Fibroblast of peridontal ligament (primary cell): ENCODE measurements at regions not wholly inside any gene's neighbourhood (a gene's known extent, or its start where the extent isn't known, plus 50 kb on each side); places are given as distances from the start of the nearest gene placed in this dataset.
"Not testable (repeated sequence)": the region's sequence is repeated elsewhere in the genome, so short reads cannot be mapped to it uniquely, and the experiment has no call there.

Experiments
- DNase-seq: peaks from one replicate; pipeline ENCODE4 v3.0.0-alpha.2; 2010; ENCODE audit errors: extremely low read depth

DNA sequence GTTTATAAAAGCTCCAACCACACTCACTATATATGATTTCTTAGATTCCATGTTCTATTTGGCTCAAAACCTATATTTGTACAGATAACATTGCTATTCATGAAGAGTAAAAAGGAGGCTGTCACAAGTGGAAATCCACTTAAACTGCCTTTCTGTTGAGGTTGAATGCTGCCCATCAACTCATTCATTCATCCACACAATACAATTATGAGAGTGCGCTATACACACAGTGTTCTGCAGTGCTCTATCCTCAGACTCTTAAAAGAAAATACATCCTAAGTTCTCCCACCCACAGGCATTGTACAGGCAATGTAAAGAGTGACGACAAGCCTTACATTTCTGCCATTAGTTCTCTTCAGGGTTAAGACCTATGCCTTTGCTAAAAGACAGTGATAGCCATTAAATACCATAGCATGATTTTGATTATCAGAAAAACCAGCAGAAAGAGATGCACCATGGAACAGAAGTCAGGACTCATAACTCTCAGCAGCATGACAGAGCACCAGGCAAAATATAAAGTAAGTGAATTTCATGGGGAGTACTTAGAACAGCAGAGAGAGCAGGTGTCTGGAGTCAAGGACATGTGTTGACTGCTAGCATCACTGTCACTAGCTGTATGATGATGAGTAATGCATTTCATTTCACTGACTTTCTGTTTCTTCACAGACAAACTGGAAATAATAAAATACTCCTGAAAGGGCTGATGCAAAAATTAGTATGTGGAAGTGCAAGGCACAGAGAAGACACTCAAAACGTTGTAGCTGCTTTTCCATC lies 218.0 kb downstream of the RBM26 start:
- no peak for DNase-seq

DNA sequence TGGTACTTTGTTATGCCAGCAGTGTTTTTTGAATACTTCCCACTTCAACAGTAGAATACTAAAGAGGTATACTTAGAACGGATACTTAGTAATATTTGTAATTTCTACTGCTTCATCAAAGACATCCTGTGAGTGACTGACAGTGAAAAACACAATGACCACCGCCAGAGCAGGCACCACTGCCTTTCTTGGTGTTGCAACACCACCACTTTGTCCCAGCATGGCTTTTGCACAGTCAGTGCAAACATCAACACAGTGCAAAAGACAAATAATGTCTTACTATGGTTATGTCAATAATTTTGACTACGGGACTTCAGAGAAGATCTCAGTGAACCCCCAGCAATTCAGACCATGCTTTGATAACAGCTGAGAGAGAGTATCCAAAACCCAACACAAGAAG lies 220.5 kb downstream of the RBM26 start:
- DNase-seq = no peak

DNA sequence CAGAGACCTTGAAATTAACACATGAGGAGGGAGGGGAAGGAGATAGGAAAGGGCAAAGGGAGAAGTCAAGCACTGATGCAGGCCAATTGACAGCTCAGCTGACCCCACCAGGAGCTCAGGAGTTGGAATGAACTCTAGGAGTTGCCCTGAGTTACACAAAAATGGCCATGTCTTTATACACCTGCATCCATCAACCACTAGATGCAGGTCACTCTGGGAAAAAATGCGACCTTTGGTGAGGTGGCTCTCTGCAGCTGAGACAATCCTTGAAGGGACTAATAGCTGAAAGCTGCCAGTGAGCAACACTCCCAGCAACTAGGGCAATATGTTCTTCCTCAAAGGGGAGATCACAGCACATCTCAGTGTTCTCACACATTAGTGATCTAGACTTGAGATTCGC lies 222.8 kb downstream of the RBM26 start:
- DNase-seq = no peak

DNA sequence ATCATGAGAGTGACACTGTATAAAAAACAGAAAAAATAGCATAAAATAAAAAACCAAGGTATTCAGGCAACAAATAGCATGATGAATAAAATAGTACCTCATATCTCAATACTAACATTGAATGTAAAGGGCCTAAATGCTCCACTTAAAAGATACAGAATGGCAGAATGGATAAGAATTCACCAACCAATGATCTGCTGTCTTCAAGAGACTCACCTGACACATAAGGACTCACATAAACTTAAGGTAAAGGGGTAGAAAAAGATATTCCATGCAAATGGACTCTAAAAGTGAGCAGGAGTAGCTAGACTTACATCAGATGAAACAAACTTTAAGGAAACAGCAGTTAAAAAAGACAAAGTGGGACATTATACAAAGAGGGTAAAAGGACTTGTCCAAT lies 232.4 kb downstream of the RBM26 start:
- not testable (repeated sequence) for DNase-seq

DNA sequence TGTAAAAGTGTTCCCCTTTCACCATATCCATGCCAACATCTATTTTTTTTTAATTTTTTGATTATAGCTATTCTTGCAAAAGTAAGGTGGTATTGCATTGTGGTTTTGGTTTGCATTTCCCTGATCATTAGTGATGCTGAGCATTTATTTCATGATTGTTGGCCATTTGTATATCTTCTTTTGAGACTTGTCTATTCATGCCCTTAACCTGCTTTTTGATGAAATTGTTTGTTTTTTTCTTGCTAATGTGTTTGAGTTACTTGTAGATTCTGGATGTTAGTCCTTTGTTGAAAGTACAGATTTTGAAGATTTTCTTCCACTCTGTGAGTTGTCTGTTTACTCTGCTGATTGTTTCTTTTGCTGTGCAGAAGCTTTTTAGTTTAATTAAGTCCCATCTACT lies 233.1 kb downstream of the RBM26 start:
- DNase-seq = not testable (repeated sequence)

DNA sequence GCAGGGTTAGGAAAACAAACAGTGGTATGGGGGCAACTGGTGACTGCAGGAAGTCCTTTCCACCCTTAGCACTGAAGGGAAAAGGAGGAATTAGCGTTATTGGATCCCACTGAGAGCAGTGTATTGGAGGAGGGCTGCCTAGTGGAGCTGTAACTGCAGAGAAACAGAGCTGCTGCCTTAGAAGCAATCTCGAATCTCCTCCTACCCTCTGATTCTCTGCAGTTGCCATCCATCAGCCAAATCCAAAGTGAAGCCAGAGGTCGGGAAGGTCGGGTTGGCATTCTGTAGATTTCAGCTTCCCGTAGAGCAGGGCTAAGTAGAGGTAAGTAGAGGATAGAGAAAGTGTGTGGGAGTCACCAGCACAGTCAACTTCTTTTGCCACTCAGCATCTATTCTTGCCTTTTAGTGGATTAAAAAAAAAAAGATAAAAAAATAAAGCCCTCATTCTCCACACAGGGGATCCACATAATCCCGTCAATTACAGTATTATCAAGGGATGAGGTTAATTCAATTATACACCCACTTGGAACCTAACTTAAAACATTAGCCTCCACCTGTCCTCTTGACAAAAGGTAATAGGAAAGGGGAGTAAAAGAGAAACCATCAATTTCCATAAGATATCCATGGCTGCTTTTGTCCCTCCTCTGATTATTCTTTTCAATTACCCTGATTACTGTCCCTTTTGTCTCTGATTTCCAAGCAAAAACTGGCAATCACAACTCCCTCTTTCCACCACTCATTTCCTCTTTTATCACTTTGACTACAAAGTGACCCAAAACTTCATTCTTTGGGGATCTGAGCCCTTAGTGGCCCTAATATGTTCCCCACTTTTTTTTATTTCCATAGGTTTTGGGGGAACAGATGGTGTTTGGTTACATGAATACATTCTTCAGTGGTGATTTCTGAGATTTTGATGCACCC lies 234.7 kb downstream of the RBM26 start:
- DNase-seq = no peak

DNA sequence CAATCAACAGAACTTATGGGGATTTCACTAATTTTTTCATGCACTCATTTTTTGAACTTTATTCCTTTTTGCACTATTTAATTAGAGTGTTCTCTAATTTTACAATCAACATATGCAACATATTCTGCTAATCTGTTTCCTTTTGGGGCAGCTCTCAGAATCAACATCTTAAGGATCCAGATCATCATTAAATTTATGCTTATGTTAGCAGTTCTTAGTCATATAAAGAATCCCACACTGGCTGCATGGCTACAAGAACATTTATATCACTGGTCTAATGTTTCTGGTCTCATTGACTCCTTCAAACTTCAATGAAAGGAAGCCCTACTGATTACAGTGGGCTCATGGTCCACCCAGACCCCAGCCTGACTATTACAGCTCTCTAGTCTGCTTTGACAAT lies 245.2 kb downstream of the RBM26 start:
- no peak for DNase-seq

DNA sequence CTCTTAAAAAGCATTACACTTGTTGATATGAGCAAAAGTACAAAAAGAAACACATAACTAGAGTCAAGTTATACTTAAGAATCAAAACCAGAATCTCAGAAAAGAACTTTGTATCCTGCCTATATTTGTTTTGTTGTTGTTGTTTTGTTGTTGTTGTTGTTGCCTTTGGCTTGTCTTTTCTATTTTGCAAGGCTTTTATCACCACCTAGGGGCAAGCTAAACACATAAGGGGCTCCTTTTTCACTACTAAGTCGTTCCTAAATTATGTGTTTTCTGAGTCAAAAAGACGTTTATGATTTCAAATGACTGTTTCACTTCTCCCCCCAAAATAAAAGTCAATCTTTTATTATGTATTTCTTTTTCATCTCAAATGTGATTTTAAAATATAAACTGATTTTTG lies 250.2 kb downstream of the RBM26 start:
- DNase-seq = no peak

DNA sequence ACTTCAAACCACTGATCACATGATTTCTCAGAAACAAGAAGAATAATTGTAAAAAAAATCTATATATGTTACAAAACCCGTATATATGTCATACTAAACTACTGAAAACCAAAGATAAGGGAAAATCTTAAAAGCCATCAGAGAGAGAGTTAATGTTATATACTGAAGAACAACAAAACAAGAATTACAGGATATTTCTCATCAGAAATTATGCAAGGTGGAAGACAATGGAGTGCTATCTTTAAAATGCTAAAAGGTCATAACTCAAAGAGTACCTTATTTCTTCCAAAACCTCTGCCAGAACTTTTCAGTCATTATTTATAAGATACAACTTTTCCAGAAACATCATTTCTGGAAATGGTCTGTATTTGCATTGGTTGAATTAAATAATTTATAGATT lies 256.8 kb downstream of the RBM26 start:
- DNase-seq = no peak

DNA sequence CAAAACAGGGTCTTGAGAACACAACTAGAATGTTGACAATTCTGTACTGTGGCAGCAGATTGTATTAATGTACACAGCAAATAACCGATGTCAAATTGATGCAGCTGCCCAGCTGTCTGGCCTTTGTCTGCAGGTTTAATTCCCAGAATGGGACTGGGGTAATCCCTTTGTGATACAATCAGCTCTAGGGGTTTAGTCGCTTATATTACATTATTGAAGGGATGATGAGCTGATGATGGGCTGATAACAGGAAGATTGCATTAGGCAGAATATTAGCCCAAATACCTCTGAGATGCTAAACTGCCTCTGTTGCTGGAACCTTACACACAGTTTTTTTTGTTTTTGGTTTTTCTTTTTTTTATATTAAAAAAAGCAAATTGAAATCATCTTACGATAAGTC lies 265.0 kb downstream of the RBM26 start:
- no peak for DNase-seq

DNA sequence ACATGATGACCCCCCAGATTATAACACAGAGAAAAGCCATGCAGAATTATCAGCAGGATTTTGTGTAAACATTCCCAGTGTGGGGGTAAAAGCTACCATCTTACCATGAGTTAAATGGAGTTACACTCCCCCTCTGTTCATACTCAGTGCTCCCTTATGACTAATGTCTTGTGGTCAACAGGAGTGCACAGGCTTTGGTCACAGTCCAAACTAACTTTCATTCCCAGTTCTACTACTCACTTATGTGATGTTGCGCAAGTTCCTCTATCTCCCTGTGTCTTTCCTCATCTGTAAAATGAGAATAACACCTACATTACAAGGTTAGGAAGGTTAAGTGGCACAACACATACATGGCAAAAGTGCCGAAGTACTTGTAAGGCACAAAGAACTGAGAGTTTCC lies 277.9 kb downstream of the RBM26 start:
- no peak for DNase-seq

DNA sequence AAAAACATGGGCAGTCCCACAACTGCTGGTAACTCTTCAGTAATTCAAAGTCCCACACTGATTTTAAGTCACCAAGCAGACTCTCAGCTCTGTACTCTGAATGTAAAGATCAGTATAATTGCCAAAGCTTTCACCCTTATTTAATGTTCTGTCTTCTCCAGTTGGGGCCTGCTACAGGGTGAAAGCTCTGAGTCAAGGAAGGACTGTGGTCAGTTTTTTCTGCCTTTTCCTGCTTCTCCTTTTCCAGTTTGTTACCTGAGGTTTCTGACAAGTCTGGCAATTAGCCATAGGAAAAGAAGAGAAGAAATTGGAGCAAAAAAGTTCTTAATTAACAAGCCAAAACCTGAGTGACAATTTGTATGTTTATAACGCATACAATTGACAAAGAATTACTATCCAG lies 279.3 kb downstream of the RBM26 start:
- no peak for DNase-seq

DNA sequence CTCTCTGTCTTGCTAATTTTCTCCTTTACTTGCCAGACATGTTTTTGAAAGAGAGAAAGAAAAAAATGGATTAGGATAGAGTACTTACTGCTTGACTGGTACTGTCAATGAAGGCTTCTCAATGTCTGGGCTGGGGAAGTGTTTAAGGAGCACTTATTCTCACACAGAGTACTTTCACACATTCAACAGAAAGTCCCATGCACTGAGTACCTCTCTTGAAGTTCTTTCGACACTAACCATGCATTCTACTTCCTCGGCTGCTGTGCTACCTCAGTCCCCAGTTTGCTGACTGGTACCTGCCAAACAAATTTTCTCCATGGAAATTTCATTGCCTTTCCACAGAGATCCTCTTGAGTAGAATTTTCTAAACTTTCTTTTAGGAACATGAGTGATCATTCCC lies 281.9 kb downstream of the RBM26 start:
- no peak for DNase-seq

DNA sequence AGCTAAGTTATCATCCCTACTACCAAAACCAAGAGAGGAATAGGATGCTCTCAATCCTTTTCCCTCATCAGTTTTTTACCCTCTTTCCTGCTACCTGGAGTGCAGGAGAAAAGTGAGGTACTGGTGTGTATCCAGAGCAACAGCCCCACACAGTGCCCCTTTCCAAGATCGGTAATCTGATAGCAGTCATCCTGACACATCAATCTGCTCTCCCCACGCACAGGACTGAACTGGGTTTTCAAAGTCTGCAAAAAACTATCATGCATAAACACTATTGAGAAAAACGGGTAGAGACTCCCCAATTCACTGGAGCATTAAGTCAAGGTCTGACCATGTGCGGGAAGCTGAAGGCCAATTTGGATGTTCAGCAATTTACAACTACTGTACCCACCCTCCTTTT lies 284.8 kb downstream of the RBM26 start:
- DNase-seq = no peak

DNA sequence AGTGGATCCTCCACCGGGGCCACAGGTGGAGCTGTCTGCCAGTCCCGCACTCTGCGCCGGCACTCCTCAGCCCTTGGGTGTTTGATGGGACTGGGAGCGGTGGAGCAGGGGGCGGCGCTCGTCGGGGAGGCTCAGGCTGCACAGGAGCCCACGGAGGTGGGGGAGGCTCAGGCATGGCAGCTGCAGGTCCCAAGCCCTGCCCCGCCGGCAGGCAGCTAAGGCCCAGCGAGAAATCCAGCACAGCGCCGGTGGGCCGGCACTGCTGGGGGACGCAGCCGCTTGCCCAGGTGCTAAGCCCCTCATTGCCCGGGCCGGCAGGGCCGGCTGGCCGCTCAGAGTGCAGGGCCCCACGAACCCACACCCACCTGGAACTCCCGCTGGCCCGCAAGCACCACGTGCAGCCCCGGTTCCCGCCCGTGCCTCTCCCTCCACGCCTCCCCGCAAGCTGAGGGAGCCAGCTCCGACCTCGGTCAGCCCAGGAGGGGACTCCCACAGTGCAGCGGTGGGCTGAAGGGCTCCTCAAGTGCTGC lies 286.4 kb downstream of the RBM26 start:
- DNase-seq = no peak

DNA sequence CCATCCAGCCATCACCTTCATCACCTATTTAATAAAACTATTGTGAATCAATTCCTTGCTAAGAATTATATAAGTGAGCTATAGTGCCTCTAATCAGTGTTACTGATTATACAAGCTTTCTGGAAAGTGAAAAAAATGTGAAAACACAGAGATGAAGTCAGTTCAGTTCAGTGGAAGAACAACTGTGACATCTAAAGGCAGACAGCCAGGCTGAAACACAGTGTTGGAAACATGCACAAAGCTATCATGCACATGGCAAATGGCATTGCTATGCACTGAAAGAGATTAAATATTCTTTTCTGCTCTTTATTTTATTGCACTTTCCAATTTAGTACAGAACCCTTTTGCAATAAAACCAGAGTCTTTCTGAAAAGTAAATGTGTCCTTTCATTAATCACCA lies 294.0 kb downstream of the RBM26 start:
- DNase-seq = no peak

DNA sequence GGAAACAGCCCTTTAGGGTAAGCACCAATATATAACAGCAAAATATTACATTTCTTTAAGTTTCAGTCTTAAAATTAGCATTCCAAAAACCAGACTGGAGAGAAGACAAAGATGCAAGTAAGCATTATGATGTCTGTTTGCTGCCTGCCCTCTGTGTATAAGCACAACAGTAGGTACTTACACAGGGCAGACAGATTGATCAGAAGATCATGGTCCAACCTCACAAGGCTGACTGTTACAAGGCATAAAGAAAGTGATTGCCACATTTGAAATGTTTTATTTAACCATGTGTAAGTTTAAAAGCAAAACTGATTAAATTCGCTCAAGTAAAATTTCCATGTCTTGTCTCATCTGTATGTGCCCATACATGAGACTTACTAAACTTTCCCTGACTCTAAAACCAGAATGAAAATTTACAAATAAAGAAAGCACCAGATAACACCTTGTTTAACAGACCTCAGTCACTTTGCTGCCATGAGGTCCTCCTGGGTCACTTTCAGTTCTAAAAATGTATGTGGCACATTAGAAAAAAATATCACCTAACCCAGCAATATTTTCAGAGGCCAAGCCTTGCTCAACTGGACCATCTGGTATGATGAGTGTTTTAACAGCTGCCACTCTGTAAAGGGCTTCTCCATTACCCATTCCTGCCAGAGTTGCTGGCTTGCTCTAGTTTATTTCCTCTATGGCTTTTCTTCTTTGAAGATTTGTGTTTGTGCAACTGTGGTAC lies 297.0 kb downstream of the RBM26 start:
- DNase-seq = no peak

DNA sequence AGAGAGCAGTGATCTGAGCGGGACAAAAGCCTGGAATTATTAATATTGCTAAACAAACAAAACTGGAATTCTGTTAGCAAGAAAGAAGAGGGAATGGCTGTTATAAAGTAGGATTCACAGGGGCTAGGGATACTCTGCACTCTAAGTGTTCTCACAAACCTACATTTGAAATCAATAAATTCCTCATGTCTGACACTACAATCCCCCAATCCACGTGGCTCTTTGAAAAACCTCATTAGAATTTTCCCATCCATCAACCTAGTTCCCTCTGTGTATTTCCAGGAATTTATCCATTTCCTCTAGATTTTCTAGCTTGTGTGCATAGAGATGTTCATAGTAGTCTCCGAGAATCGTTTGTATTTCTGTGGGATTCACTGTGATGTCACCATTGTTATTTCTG lies 307.5 kb downstream of the RBM26 start:
- DNase-seq = no peak

DNA sequence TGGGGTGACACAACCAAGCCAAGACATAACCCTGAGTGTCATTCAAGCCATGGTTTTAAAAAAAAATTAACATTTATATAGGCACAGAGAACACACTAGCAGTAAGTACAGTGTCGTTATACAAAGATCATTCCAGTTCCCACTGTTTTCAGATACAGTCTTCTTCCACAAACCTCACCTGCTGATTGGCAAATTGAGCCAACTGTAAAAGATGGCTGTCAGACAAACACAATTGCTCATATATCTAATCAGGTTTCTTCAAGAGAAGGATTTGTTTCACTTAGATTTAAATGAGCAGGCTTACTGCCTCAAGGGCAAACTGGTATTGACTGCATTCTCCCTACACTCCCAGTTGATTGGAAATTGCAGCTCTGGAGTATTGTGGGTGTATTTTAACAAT lies 308.9 kb downstream of the RBM26 start:
- DNase-seq = no peak

DNA sequence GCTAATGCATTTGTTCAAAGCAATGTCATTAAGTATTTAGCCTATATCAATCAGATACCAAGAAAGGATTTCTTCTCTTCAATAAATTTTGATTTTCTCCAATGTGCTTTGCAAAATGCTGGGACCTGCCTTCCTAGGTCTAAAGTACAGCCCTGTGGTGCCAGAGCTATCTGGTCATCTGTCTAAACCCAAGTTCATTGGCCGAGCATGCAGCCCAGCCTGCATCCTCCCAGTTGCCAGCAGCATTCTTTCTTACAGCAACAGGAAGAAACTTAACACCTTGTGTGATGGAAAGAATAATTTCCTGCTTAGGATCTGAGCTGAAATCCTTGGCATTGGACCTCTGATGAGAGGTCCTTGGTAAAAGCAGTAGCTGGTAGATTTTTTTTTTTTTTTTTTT lies 310.0 kb downstream of the RBM26 start:
- DNase-seq = no peak

DNA sequence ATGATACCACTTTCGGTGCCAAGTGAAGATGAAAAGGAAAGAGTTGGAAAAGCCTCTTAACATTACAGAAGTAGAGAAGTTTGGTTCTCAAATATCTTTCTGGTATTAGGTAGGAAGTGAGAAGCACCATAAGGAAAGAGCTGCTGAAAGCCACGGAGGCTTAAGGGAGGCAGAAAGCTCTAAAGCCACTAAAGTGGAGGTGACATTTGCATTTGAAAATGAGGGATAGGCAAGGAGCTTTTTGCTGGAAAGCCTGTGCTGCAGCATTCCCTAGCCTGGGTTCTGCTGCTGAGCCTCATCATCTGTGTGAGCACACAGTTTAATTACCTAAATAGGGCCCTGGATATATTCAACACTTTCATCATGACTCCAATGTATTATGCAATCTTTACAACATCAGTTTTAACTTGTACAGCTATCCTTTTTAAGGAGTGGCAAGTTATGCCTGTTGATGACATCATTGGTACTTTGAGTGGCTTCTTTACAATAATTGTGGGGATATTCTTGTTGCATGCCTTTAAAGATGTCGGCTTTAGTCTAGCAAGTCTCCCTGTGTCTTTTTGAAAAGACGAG lies 315.4 kb downstream of the RBM26 start:
- no peak for DNase-seq
